Right renal pelvis (tissue), 4 donors: ENCODE measurements at regions not wholly inside any gene's neighbourhood (a gene's known extent, or its start where the extent isn't known, plus 50 kb on each side); places are given as distances from the start of the nearest gene placed in this dataset.
A peak's percentile ranks its signal among the peaks of the same experiment; 100 is the strongest.

Experiments
- DNase-seq, 4 donors: peaks; one replicate each; pipeline ENCODE4 v3.0.0-alpha.2; 2013; ENCODE audit warnings: low read depth in 4 of 4, low spot score in 3 of 4, missing footprints in 1 of 4

- DNase-seq = no peak
Measured at GRCh38 chr1:8171751-8172464, 145.8 kb upstream of the ERRFI1 start.

GRCh38 chr1:8170059-8170835 lies 144.1 kb upstream of the ERRFI1 start:
- peak in 1 of 4 donors; percentile 13 for DNase-seq

GRCh38 chr1:8169364-8170058 lies 143.4 kb upstream of the ERRFI1 start:
- peak; percentile 73 to 88 (median 84) for DNase-seq

- DNase-seq = no peak
Measured at GRCh38 chr1:8167936-8168335, 141.8 kb upstream of the ERRFI1 start.

- DNase-seq = no peak
Measured at GRCh38 chr1:8166406-8166805, 140.3 kb upstream of the ERRFI1 start.

GRCh38 chr1:8165595-8166360 lies 139.7 kb upstream of the ERRFI1 start:
- no peak for DNase-seq

GRCh38 chr1:8164670-8165069 lies 138.6 kb upstream of the ERRFI1 start:
- no peak for DNase-seq

- DNase-seq = no peak
Measured at GRCh38 chr1:8163039-8163438, 136.9 kb upstream of the ERRFI1 start.

- no peak for DNase-seq
Measured at GRCh38 chr1:8162168-8162567, 136.1 kb upstream of the ERRFI1 start.

- DNase-seq = no peak
Measured at GRCh38 chr1:8161546-8162105, 135.5 kb upstream of the ERRFI1 start.

- DNase-seq = no peak
Measured at GRCh38 chr1:8159470-8160024, 133.4 kb upstream of the ERRFI1 start.

- DNase-seq = no peak
Measured at GRCh38 chr1:8158995-8159394, 132.9 kb upstream of the ERRFI1 start.

GRCh38 chr1:8157765-8158164 lies 131.7 kb upstream of the ERRFI1 start:
- no peak for DNase-seq

- DNase-seq = no peak
Measured at GRCh38 chr1:8155528-8156186, 129.5 kb upstream of the ERRFI1 start.

- DNase-seq = no peak
Measured at GRCh38 chr1:8154621-8155052, 128.5 kb upstream of the ERRFI1 start.

- no peak for DNase-seq
Measured at GRCh38 chr1:8153961-8154360, 127.9 kb upstream of the ERRFI1 start.

- DNase-seq = no peak
Measured at GRCh38 chr1:8152731-8153702, 126.9 kb upstream of the ERRFI1 start.

GRCh38 chr1:8151647-8152046 lies 125.5 kb upstream of the ERRFI1 start:
- no peak for DNase-seq
